DOHH2 (cell line): ENCODE measurements at regions not wholly inside any gene's neighbourhood (a gene's known extent, or its start where the extent isn't known, plus 50 kb on each side); places are given as distances from the start of the nearest gene placed in this dataset.

Source experiments
- H3F3A ChIP-seq: fragments of 200-600 bp; sonication (generic), shearing (Covaris generic); 2 replicates; pipeline ENCODE4 v1.6.0; 2016; ENCODE audit warnings: antibody characterized with exemption, mild to moderate bottlenecking; ENCODE audit not compliant: control insufficient read depth, insufficient read depth
- H3K27ac ChIP-seq: fragments of 200-600 bp; sonication (generic); 2 replicates; pipeline ENCODE4 v1.5.1; 2014; ENCODE audit warnings: low read depth, mild to moderate bottlenecking, low read length, moderate library complexity
- H3K27me3 ChIP-seq: fragments of 200-600 bp; sonication (generic); 2 replicates; pipeline ENCODE4 v1.6.1; 2014; ENCODE audit warnings: mild to moderate bottlenecking, low read length, mixed read lengths; ENCODE audit not compliant: control insufficient read depth
- H3K36me3 ChIP-seq: fragments of 200-600 bp; sonication (generic); 2 replicates; pipeline ENCODE4 v1.6.1; 2014; ENCODE audit warnings: mild to moderate bottlenecking, low read length, moderate library complexity, mixed read lengths; ENCODE audit not compliant: control insufficient read depth
- H3K4me1 ChIP-seq: fragments of 200-600 bp; sonication (generic); 2 replicates; pipeline ENCODE4 v1.6.1; 2014; ENCODE audit warnings: mild to moderate bottlenecking, low read length, mixed read lengths; ENCODE audit not compliant: control insufficient read depth
- H3K4me2 ChIP-seq: fragments of 200-600 bp; sonication (generic); 2 replicates; pipeline ENCODE4 v1.6.0; 2014; ENCODE audit warnings: mild to moderate bottlenecking, low read length, moderate library complexity
- H3K4me3 ChIP-seq: fragments of 200-600 bp; sonication (generic); 2 replicates; pipeline ENCODE4 v1.5.1; 2014; ENCODE audit warnings: mild to moderate bottlenecking, low read length, mixed read lengths
- H3K79me2 ChIP-seq: fragments of 200-600 bp; sonication (generic); 2 replicates; pipeline ENCODE4 v1.6.1; 2014; ENCODE audit warnings: mild to moderate bottlenecking, low read length, mixed read lengths; ENCODE audit not compliant: control insufficient read depth
- H3K9me2 ChIP-seq: fragments of 200-600 bp; sonication (generic); replicated peaks from 2 replicates; pipeline ENCODE4 v1.6.1; 2014; ENCODE audit warnings: mild to moderate bottlenecking, low read length, mixed read lengths; ENCODE audit not compliant: control insufficient read depth
- H3K9me3 ChIP-seq: fragments of 200-600 bp; sonication (generic); 2 replicates; pipeline ENCODE4 v1.6.1; 2014; ENCODE audit warnings: antibody characterized with exemption, low read length, mixed read lengths; ENCODE audit not compliant: control insufficient read depth, insufficient read depth
- H4K20me1 ChIP-seq: fragments of 200-600 bp; sonication (generic); 2 replicates; pipeline ENCODE4 v1.6.0; 2014; ENCODE audit warnings: low read depth, mild to moderate bottlenecking, antibody characterized with exemption, low read length, moderate library complexity; ENCODE audit not compliant: control insufficient read depth, insufficient read depth
- CTCF ChIP-seq: fragments of 200-600 bp; sonication (generic); IDR thresholded peaks from one replicate; pipeline ENCODE4 v1.5.1; 2014; ENCODE audit warnings: antibody characterized with exemption, mild to moderate bottlenecking, low read depth, low read length; ENCODE audit not compliant: poor library complexity, severe bottlenecking
- EZH2phosphoT487 ChIP-seq: fragments of 200-600 bp; sonication (generic); IDR thresholded peaks from 2 replicates; pipeline ENCODE4 v1.6.1; 2017; ENCODE audit warnings: borderline replicate concordance, mild to moderate bottlenecking, antibody characterized with exemption, low read length, moderate library complexity, mixed read lengths

DNA sequence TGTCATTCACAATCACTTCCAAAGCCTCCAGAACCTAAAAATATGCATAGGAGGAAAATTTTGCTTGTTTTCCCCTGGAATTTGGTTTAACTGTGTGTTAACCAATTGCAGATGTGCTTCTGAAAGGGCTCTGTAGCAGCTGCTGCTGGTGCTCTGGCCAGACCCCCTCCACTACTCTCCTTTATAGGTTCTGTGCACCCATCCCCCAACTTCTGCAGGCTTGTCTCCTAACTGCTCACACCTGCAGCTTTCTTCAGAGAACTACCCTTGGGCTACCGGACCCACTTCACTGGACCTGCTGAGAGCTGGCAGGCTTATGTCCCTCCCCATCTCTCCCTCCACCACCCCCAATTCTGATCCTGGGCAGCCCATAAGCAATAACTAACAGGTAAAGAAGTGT is 662.1 kb upstream of the DIPK2B start:
- H3K4me2 ChIP-seq, result no peak overlapping the region
- TF ChIP-seq CTCF (no peak), EZH2phosphoT487 (no peak)
- H3F3A ChIP-seq, result no peaks in the 10 kb centered on the region
- H3K9me2 ChIP-seq, result no peaks in the 10 kb centered on the region
- no peaks in the 10 kb centered on the region for H3K9me3 ChIP-seq
- H3K4me1 ChIP-seq, result no peaks in the 10 kb centered on the region
- H3K79me2 ChIP-seq, result no peaks in the 10 kb centered on the region
- H3K4me3 ChIP-seq, result no peak overlapping the region
- no peaks in the 10 kb centered on the region for H3K36me3 ChIP-seq
- no peaks in the 10 kb centered on the region for H3K27me3 ChIP-seq
- H4K20me1 ChIP-seq, result no peaks in the 10 kb centered on the region
- H3K27ac ChIP-seq, result no peak overlapping the region

DNA sequence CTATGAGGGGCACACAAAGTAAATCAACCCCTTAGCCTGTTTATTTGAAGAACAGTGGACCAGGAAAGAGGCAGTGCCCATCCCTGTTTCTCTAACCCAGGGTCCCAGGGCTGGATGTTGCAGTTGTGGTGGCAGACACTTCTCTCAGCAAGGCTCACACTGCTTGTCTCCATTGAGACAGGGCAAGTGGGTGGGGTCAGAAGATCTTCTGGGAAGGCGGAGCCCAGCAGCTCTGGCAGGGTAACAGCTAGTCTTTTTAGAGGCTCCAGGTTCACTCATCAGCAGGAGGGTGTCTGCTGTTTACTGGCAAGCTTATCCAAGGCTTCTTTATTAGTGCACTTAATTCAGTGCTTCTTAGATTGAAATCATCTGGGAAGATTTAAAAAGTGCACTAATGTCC is 659.8 kb upstream of the DIPK2B start:
- H4K20me1 ChIP-seq, result no peaks in the 10 kb centered on the region
- TF ChIP-seq CTCF (no peak), EZH2phosphoT487 (no peak)
- no peak overlapping the region for H3K4me3 ChIP-seq
- H3F3A ChIP-seq, result no peaks in the 10 kb centered on the region
- no peak overlapping the region for H3K4me2 ChIP-seq
- no peaks in the 10 kb centered on the region for H3K36me3 ChIP-seq
- no peak overlapping the region for H3K27ac ChIP-seq
- no peaks in the 10 kb centered on the region for H3K9me2 ChIP-seq
- no peaks in the 10 kb centered on the region for H3K79me2 ChIP-seq
- H3K27me3 ChIP-seq, result no peaks in the 10 kb centered on the region
- H3K9me3 ChIP-seq, result no peaks in the 10 kb centered on the region
- H3K4me1 ChIP-seq, result no peaks in the 10 kb centered on the region

DNA sequence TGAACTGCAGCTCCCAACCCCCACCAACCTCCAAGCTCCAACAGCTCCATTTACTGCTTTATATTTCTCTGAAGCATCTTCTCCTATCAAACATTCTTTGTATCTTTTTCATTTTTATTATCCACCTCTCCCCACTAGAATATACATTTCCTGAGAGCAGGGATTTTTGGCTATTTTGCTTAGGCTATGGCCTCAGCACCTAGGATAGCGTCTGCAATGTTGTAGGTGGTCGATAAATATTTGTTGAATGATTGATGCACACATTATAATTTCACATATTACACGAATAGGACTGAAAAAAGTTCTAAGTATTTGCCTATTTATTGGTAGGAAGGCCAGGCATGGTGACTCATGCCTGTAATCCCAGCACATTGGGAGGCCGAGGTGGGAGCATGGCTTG is 658.7 kb upstream of the DIPK2B start:
- no peaks in the 10 kb centered on the region for H3K9me2 ChIP-seq
- TF ChIP-seq EZH2phosphoT487 (no peak), CTCF (no peak)
- H3K4me1 ChIP-seq, result no peaks in the 10 kb centered on the region
- H3K27me3 ChIP-seq, result no peaks in the 10 kb centered on the region
- H3K4me2 ChIP-seq, result no peak overlapping the region
- no peak overlapping the region for H3K4me3 ChIP-seq
- no peaks in the 10 kb centered on the region for H3F3A ChIP-seq
- no peaks in the 10 kb centered on the region for H3K36me3 ChIP-seq
- no peaks in the 10 kb centered on the region for H4K20me1 ChIP-seq
- H3K79me2 ChIP-seq, result no peaks in the 10 kb centered on the region
- H3K9me3 ChIP-seq, result no peaks in the 10 kb centered on the region
- no peak overlapping the region for H3K27ac ChIP-seq

DNA sequence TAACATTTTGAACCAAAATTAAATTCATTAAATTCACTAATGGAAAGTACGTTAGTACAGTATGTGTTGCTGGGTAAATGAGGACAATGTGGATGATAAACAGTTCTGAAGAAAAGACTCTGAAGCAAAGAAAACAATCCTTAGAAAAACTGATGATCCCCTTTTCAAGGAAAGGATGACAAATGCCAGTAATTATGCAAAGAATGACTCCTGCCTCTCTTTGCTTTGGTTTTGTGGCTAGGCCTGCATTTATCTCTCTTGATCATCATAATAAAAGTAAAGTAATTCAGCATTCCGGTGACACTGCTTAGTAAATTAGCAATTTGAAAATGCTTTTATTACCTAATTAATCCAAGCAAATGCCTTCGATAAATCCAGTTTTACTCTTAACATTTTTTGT is 652.2 kb upstream of the DIPK2B start:
- Histone ChIP-seq H4K20me1 (no peaks in the 10 kb centered on the region), H3K79me2 (no peaks in the 10 kb centered on the region)

More for the DNA sequence above, 652.2 kb upstream of the DIPK2B start:
- H3K9me2 ChIP-seq, result no peaks in the 10 kb centered on the region
- H3K4me1 ChIP-seq, result no peaks in the 10 kb centered on the region
- H3K27me3 ChIP-seq, result no peaks in the 10 kb centered on the region; the same call in 1 of the 2 replicates
- no peak overlapping the region for H3K4me2 ChIP-seq
- H3K27ac ChIP-seq, result no peak overlapping the region
- H3K9me3 ChIP-seq, result no peaks in the 10 kb centered on the region
- no peaks in the 10 kb centered on the region for H3F3A ChIP-seq
- TF ChIP-seq CTCF (no peak), EZH2phosphoT487 (no peak)
- H3K4me3 ChIP-seq, result no peak overlapping the region
- H3K36me3 ChIP-seq, result no peaks in the 10 kb centered on the region
